ENCODE measurements at regions not wholly inside any gene's neighbourhood (a gene's known extent, or its start where the extent isn't known, plus 50 kb on each side); places are given as distances from the start of the nearest gene placed in this dataset.

GRCh38 chr3:28646435-28646834 is 297.8 kb upstream of the AZI2 start:
- DNase-seq (ENCODE audit: low spot score): no peak

GRCh38 chr3:28649266-28649665 is 300.6 kb upstream of the AZI2 start:
- no peak for DNase-seq (ENCODE audit: low spot score)

GRCh38 chr3:28651159-28651558 is 302.5 kb upstream of the AZI2 start:
- DNase-seq (ENCODE audit: low spot score): no peak

- DNase-seq (ENCODE audit: low spot score): no peak
These were observed 315.5 kb upstream of the AZI2 start for GRCh38 chr3:28664123-28664522.

- DNase-seq (ENCODE audit: low spot score): peak; percentile 73
These were observed 319.3 kb upstream of the AZI2 start for GRCh38 chr3:28667646-28668621.

- no peak for DNase-seq (ENCODE audit: low spot score)
These were observed 321.2 kb upstream of the AZI2 start for GRCh38 chr3:28669870-28670269.

GRCh38 chr3:28672406-28672805 is 323.8 kb upstream of the AZI2 start:
- no peak for DNase-seq (ENCODE audit: low spot score)

GRCh38 chr3:28673446-28673845 is 324.8 kb upstream of the AZI2 start:
- no peak for DNase-seq (ENCODE audit: low spot score)

GRCh38 chr3:28674212-28674611 is 325.6 kb upstream of the AZI2 start:
- DNase-seq (ENCODE audit: low spot score): no peak

- no peak for DNase-seq (ENCODE audit: low spot score)
These were observed 329.0 kb upstream of the AZI2 start for GRCh38 chr3:28677581-28677980.

GRCh38 chr3:28678086-28678485 is 329.5 kb upstream of the AZI2 start:
- DNase-seq (ENCODE audit: low spot score): no peak

- DNase-seq (ENCODE audit: low spot score): no peak
These were observed 331.4 kb upstream of the AZI2 start for GRCh38 chr3:28680050-28680449.

GRCh38 chr3:28682121-28682520 is 333.5 kb upstream of the AZI2 start:
- DNase-seq (ENCODE audit: low spot score): no peak

- DNase-seq (ENCODE audit: low spot score): no peak
These were observed 341.6 kb upstream of the AZI2 start for GRCh38 chr3:28690176-28690575.

- DNase-seq (ENCODE audit: low spot score): no peak
These were observed 350.1 kb upstream of the AZI2 start for GRCh38 chr3:28698706-28699105.

GRCh38 chr3:28699283-28699682 is 350.7 kb upstream of the AZI2 start:
- DNase-seq (ENCODE audit: low spot score): no peak

- no peak for DNase-seq (ENCODE audit: low spot score)
These were observed 352.1 kb upstream of the AZI2 start for GRCh38 chr3:28700728-28701127.

GRCh38 chr3:28703843-28704242 is 355.2 kb upstream of the AZI2 start:
- DNase-seq (ENCODE audit: low spot score): peak; percentile 50

- no peak for DNase-seq (ENCODE audit: low spot score)
These were observed 362.7 kb upstream of the AZI2 start for GRCh38 chr3:28711293-28711692.

- DNase-seq (ENCODE audit: low spot score): no peak
These were observed 368.3 kb upstream of the AZI2 start for GRCh38 chr3:28716939-28717338.

GRCh38 chr3:28718074-28718849 is 369.6 kb upstream of the AZI2 start:
- DNase-seq (ENCODE audit: low spot score): no peak

GRCh38 chr3:28726840-28727239 is 378.2 kb upstream of the AZI2 start:
- peak; percentile 55 for DNase-seq (ENCODE audit: low spot score)

GRCh38 chr3:28727307-28727706 is 378.7 kb upstream of the AZI2 start:
- DNase-seq (ENCODE audit: low spot score): no peak
